Right renal cortex interstitium (tissue), 3 donors: ENCODE measurements at regions not wholly inside any gene's neighbourhood (a gene's known extent, or its start where the extent isn't known, plus 50 kb on each side); places are given as distances from the start of the nearest gene placed in this dataset.
"Not testable (repeated sequence)": the region's sequence is repeated elsewhere in the genome, so short reads cannot be mapped to it uniquely, and the experiment has no call there.

Experiments used
- DNase-seq, 3 donors: peaks; one replicate each; pipeline ENCODE4 v3.0.0-alpha.2; 2013; ENCODE audit warnings: low read depth in 3 of 3, low spot score in 2 of 3

GRCh38 chr11:71383461-71383860 lies 64.7 kb downstream of the DHCR7 start:
- DNase-seq, result no peak

GRCh38 chr11:71381781-71382505 lies 66.2 kb downstream of the DHCR7 start:
- no peak for DNase-seq

GRCh38 chr11:71379701-71380100 lies 68.5 kb downstream of the DHCR7 start:
- no peak for DNase-seq

- DNase-seq, result no peak
These were observed 74.3 kb downstream of the DHCR7 start for GRCh38 chr11:71373791-71374454.

- no peak for DNase-seq
These were observed 75.2 kb downstream of the DHCR7 start for GRCh38 chr11:71372693-71373657.

GRCh38 chr11:71371674-71372069 lies 76.5 kb downstream of the DHCR7 start:
- DNase-seq, result no peak

- DNase-seq, result no peak
These were observed 77.1 kb downstream of the DHCR7 start for GRCh38 chr11:71370895-71371673.

- no peak for DNase-seq
These were observed 78.0 kb downstream of the DHCR7 start for GRCh38 chr11:71370020-71370747.

GRCh38 chr11:71369411-71369810 lies 78.8 kb downstream of the DHCR7 start:
- no peak for DNase-seq

- no peak for DNase-seq
These were observed 79.2 kb downstream of the DHCR7 start for GRCh38 chr11:71368966-71369365.

- no peak for DNase-seq
These were observed 80.4 kb downstream of the DHCR7 start for GRCh38 chr11:71367756-71368155.

GRCh38 chr11:71367276-71367675 lies 80.9 kb downstream of the DHCR7 start:
- DNase-seq, result not testable (repeated sequence)

GRCh38 chr11:71366076-71366475 lies 82.1 kb downstream of the DHCR7 start:
- DNase-seq, result no peak

- DNase-seq, result no peak
These were observed 82.6 kb downstream of the DHCR7 start for GRCh38 chr11:71365626-71366025.

GRCh38 chr11:71364806-71365205 lies 83.4 kb downstream of the DHCR7 start:
- no peak for DNase-seq

GRCh38 chr11:71364176-71364671 lies 84.0 kb downstream of the DHCR7 start:
- DNase-seq, result no peak

GRCh38 chr11:71363721-71364120 lies 84.5 kb downstream of the DHCR7 start:
- no peak for DNase-seq

- no peak for DNase-seq
These were observed 89.1 kb downstream of the DHCR7 start for GRCh38 chr11:71358963-71359567.

- no peak for DNase-seq
These were observed 90.0 kb downstream of the DHCR7 start for GRCh38 chr11:71358122-71358728.
